ENCODE measurements at regions not wholly inside any gene's neighbourhood (a gene's known extent, or its start where the extent isn't known, plus 50 kb on each side); places are given as distances from the start of the nearest gene placed in this dataset.

DNA sequence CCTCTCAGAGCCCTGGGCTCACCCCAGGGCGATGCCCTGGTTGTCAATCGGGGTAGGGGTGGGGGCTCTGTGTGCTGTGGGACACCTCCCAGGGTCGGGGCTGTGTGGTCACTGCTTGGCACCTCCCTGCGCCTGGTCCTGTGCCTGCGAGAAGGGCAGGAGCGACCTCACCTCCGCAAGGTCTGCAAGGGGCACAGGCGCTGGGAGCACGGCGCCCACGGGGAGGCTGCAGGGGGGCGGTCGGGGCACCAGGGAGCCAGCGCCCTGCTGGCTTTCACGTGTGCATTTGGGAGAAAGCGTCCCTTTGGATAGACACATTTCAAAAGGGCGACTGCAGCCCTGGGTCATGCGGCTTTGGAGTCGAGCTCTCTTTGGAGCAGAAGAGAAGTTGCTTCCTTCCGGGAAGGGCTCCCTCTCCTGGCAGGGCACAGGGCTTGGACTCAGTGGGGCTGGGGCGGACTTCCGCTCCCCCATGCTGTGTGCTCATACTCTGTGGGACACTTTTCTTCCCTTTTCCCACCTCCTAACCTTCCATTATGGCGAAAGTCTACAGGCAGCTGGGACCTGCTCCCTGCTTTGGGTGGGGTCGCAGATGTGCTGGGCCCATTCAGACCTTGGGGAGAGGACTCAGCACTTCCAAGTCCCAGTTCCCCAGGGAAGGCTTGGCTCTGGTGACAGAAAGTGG, 52.9 kb upstream of the SLC28A3 start:
- Mint-ChIP-seq H3K4me1 (ENCODE audit: low read depth) (peaks cover 2% of the 10 kb centered on the region), H3K36me3 (ENCODE audit: low read depth) (no peaks in the 10 kb centered on the region), H3K27me3 (ENCODE audit: low read depth) (no peaks in the 10 kb centered on the region), H3K27ac (no peak overlapping the region), H3K9me3 (no peaks in the 10 kb centered on the region), H3K4me3 (ENCODE audit: low read depth) (no peak overlapping the region)
- intact Hi-C loops (cut with micrococcal nuclease), result loop anchor here (10.0 kb wide), 3 partner anchors 391 to 1031 kb away; no protein-coding TSS in a partner anchor
- DNase-seq (ENCODE audit: low spot score), result no peak

DNA sequence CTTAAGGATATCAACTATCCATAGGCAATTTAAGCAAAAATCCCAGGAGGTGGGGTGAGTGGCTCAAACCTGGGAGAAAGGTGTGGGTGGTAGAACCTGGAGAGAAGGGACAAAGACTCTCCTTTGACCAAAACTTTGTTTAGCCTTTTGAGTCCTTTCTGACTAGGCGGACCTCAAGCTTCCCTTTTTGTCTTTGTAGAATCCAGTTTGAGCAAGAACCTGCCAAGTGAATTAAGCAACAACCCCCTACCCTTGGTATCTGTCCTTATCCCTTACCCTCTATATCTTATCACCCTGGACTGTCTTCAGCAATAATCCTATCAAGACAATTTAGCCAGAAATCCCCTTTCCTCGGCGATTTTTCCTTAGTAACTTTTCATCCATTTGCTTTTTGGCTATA, 53.5 kb upstream of the SLC28A3 start:
- H3K9me3 Mint-ChIP-seq, result no peaks in the 10 kb centered on the region
- intact Hi-C loops (cut with micrococcal nuclease), result loop anchor here (10.0 kb wide), 3 partner anchors 391 to 1031 kb away; no protein-coding TSS in a partner anchor
- no peak for DNase-seq (ENCODE audit: low spot score)
- no peaks in the 10 kb centered on the region for H3K36me3 Mint-ChIP-seq (ENCODE audit: low read depth)
- H3K27me3 Mint-ChIP-seq (ENCODE audit: low read depth), result no peaks in the 10 kb centered on the region
- H3K4me3 Mint-ChIP-seq (ENCODE audit: low read depth), result no peak overlapping the region
- no peak overlapping the region for H3K27ac Mint-ChIP-seq
- H3K4me1 Mint-ChIP-seq (ENCODE audit: low read depth), result peaks cover 2% of the 10 kb centered on the region

DNA sequence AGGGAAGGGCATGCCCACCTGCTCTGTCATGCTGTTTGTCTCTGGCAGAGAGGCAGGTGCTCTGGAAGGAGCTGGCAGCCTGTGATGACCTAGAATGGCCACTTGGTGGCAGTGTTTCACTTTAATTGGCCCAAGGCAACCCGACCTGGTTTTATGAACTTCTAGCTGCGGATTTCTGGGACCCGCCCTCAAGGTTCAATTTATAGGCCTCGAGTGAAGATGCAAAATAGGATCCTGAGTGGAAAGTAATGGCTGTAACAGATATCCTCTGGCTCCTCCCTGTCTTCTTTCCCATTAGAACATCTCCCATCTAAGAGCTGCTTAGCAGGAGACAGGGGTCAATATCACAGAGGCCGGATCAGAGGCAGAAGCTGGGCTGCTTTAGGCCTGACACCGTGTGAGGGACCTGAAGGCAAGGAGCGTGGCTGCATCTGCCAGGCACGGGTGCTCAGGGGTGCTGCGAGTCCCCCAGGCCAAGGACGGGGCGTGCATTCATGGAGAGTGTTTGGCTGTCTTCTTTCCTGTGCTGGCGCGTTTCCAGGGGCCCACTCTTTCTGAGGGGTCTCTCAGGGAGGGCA, 56.7 kb upstream of the SLC28A3 start:
- H3K9me3 Mint-ChIP-seq, result no peaks in the 10 kb centered on the region
- no peaks in the 10 kb centered on the region for H3K36me3 Mint-ChIP-seq (ENCODE audit: low read depth)
- no peak overlapping the region for H3K4me3 Mint-ChIP-seq (ENCODE audit: low read depth)
- no peaks in the 10 kb centered on the region for H3K27me3 Mint-ChIP-seq (ENCODE audit: low read depth)
- intact Hi-C loops (cut with micrococcal nuclease), result loop anchor here (5.0 to 10.0 kb wide), 5 partner anchors 388 to 1215 kb away; no protein-coding TSS in a partner anchor
- no peaks in the 10 kb centered on the region for H3K4me1 Mint-ChIP-seq (ENCODE audit: low read depth)
- peak; percentile 44 for DNase-seq (ENCODE audit: low spot score)
- H3K27ac Mint-ChIP-seq, result no peak overlapping the region

DNA sequence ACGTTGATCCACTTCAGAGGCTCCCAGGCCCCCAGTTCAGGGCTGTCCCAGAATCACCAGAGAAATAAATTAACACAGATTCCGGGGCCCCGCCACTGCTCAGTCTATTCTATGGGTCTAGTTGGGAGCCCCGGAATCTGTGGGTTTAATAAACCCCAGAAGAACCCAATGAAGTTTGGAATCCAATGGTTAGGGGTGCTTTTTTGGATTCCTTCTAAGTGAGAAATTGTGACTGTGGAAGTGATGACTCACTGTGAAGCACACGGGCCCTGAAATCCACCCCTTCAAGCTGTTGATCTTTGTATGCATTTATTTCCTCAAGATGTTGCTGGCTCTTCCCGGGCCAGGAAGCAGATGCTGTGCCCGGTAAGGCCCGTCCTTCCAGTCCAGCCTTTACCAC, 57.3 kb upstream of the SLC28A3 start:
- H3K4me3 Mint-ChIP-seq (ENCODE audit: low read depth), result no peak overlapping the region
- no peak overlapping the region for H3K27ac Mint-ChIP-seq
- no peak for DNase-seq (ENCODE audit: low spot score)
- H3K4me1 Mint-ChIP-seq (ENCODE audit: low read depth), result no peaks in the 10 kb centered on the region
- intact Hi-C loops (cut with micrococcal nuclease), result loop anchor here (5.0 to 10.0 kb wide), 5 partner anchors 387 to 1214 kb away; no protein-coding TSS in a partner anchor
- H3K9me3 Mint-ChIP-seq, result no peaks in the 10 kb centered on the region
- no peaks in the 10 kb centered on the region for H3K36me3 Mint-ChIP-seq (ENCODE audit: low read depth)
- H3K27me3 Mint-ChIP-seq (ENCODE audit: low read depth), result no peaks in the 10 kb centered on the region

DNA sequence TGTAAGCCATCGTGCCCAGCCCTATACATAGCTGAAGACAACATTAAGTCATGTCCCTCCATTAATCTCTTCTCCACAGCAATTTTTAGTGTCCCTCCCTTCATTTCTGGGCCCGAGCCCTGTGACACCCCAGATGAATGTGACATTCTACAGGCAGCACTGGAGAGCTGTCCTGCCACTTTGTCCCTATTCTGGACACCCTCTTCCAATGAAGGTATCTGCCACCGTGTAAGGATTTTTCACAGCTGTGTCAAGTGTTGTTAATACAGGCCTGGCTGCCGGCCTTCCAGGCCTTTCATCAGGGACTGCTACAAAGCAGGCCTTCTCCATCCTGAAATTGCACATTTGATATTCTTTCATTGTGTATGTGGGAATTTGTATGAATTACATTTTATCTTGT, 62.0 kb upstream of the SLC28A3 start:
- intact Hi-C loops (cut with micrococcal nuclease), result no loop called here
- Mint-ChIP-seq H3K36me3 (ENCODE audit: low read depth) (no peaks in the 10 kb centered on the region), H3K4me3 (ENCODE audit: low read depth) (no peak overlapping the region)

DNA sequence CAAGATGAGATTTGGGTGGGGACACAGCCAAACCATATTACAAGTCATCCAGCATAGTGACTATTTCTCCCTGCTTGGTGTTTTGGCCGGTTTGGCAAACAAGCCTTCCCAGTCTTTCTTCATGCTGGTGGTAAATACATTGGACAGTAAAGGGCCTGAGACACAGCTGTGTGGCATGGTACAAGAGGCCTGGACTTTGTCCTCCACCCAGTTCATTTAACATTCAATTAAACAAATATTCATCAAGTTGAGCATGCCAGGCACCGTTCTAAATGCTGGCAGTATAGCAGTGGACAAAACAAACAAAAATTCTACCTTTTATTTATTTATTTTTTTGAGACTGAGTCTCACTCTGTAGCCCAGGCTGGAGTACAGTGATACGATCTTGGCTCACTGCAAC, 62.7 kb upstream of the SLC28A3 start:
- DNase-seq (ENCODE audit: low spot score), result no peak
- Mint-ChIP-seq H3K4me3 (ENCODE audit: low read depth) (no peak overlapping the region), H3K9me3 (no peaks in the 10 kb centered on the region), H3K36me3 (ENCODE audit: low read depth) (no peaks in the 10 kb centered on the region), H3K4me1 (ENCODE audit: low read depth) (peaks cover 4% of the 10 kb centered on the region), H3K27ac (no peak overlapping the region), H3K27me3 (ENCODE audit: low read depth) (no peaks in the 10 kb centered on the region)
- intact Hi-C loops (cut with micrococcal nuclease), result no loop called here

More for the DNA sequence above, 62.0 kb upstream of the SLC28A3 start:
- DNase-seq (ENCODE audit: low spot score), result no peak
- H3K27me3 Mint-ChIP-seq (ENCODE audit: low read depth), result no peaks in the 10 kb centered on the region
- H3K9me3 Mint-ChIP-seq, result no peaks in the 10 kb centered on the region
- H3K27ac Mint-ChIP-seq, result no peak overlapping the region
- H3K4me1 Mint-ChIP-seq (ENCODE audit: low read depth), result peaks cover 4% of the 10 kb centered on the region

DNA sequence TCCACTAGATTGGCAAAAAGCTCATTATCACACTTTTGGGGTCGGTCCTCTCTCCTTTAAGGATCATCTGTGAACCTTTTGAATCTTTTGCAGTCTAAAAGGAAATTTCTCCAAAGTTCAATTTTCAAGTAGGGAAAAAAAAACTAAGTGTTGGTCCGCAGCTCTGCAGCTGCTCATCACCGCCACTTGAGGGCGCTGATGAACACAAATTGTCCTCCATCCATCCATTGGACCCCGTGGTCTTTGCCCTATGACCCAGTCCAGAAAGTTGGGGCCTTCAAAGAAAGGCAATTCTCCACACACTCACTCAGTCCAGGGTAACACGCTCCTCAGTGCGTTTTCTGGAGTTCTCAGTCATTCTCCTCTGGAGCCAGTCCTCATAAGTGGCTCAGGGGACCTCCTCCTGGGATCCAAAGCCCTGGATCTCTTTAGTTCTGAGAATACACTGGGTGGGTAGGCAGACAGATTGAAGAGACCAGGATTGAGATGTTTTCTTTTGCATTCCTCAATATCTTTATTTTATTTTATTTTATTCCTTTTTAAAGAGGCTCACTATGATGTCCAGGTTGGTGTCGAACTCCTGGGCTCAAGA, 63.6 kb upstream of the SLC28A3 start:
- Mint-ChIP-seq H3K9me3 (no peaks in the 10 kb centered on the region), H3K36me3 (ENCODE audit: low read depth) (no peaks in the 10 kb centered on the region), H3K4me3 (ENCODE audit: low read depth) (no peak overlapping the region), H3K27me3 (ENCODE audit: low read depth) (no peaks in the 10 kb centered on the region), H3K27ac (no peak overlapping the region), H3K4me1 (ENCODE audit: low read depth) (peaks cover 4% of the 10 kb centered on the region)
- intact Hi-C loops (cut with micrococcal nuclease), result no loop called here
- no peak for DNase-seq (ENCODE audit: low spot score)

DNA sequence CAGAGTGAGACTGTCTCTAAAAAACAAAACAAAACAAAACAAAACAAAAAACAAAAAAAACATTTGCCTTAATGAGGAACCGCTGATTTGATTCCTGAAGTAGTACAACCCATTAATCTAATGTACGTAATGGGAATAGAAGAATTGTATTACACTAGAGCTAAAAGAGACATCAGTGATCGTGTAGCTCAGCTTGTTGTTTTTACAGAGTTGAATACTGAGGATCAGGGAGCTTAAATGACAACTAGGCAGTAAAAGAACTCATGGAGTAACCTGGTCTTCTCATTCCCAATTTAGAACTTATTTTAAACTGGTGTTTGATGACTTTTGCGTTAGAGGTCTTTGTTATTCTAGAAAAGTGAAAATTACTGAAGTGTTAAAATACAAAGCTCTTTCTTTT, 65.1 kb upstream of the SLC28A3 start:
- no peak overlapping the region for H3K4me3 Mint-ChIP-seq (ENCODE audit: low read depth)
- H3K9me3 Mint-ChIP-seq, result no peaks in the 10 kb centered on the region
- DNase-seq (ENCODE audit: low spot score), result no peak
- peaks cover 4% of the 10 kb centered on the region for H3K4me1 Mint-ChIP-seq (ENCODE audit: low read depth)
- no peaks in the 10 kb centered on the region for H3K27me3 Mint-ChIP-seq (ENCODE audit: low read depth)
- H3K36me3 Mint-ChIP-seq (ENCODE audit: low read depth), result no peaks in the 10 kb centered on the region
- intact Hi-C loops (cut with micrococcal nuclease), result no loop called here
- H3K27ac Mint-ChIP-seq, result no peak overlapping the region

DNA sequence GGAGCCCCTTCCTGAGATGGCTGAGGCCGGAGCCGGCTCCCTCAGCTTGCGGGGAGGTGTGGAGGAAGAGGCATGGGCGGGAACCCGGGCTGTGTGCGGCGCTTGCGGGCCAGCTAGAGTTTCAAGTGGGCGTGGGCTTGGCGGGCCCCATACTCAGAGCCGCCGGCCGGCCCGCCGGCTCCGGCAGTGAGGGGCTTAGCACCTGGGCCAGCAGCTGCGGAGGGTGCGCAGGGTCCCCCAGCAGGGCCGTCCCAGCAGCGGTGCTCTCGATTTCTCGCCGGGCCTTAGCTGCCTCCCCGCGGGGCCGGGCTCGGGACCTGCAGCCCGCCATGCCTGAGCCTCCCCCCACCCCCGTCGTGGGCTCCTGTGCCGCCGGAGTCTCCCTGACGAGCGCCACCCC, 67.9 kb upstream of the SLC28A3 start:
- H3K27me3 Mint-ChIP-seq (ENCODE audit: low read depth), result no peaks in the 10 kb centered on the region
- H3K9me3 Mint-ChIP-seq, result no peaks in the 10 kb centered on the region
- peaks cover 4% of the 10 kb centered on the region for H3K4me1 Mint-ChIP-seq (ENCODE audit: low read depth)
- H3K4me3 Mint-ChIP-seq (ENCODE audit: low read depth), result no peak overlapping the region
- intact Hi-C loops (cut with micrococcal nuclease), result no loop called here
- H3K27ac Mint-ChIP-seq, result no peak overlapping the region
- H3K36me3 Mint-ChIP-seq (ENCODE audit: low read depth), result no peaks in the 10 kb centered on the region
- no peak for DNase-seq (ENCODE audit: low spot score)

DNA sequence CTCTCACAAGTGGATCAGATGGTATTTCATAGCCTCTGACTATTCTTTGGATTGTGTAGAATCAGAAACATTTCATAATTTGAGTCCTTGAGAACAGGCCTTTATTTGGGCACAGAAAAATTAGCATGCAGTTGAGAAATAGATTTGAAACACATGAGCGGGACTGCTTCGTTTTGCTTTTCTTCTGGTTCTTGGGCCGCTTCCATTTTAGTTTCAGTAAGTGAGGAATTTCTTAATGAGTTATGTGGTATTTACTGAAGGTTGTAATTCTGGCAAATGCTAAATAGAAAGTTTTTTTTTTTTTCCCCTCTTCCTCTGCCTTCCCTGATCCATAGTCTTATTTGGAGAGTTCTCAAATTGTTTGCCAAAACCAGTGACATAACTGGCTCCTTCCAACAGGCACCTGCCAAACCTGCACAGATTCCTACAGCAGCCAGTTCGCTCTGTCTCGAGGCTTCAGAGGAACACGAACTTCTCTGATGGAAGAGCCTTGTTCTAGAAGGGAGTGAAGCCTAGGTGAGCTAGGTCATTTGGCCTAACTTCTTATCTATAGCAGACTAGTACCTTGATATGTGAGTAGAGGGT, 71.2 kb upstream of the SLC28A3 start:
- intact Hi-C loops (cut with micrococcal nuclease), result no loop called here
- Mint-ChIP-seq H3K4me1 (ENCODE audit: low read depth) (no peaks in the 10 kb centered on the region), H3K27ac (no peak overlapping the region), H3K27me3 (ENCODE audit: low read depth) (no peaks in the 10 kb centered on the region), H3K36me3 (ENCODE audit: low read depth) (no peaks in the 10 kb centered on the region), H3K9me3 (no peaks in the 10 kb centered on the region), H3K4me3 (ENCODE audit: low read depth) (no peak overlapping the region)
- no peak for DNase-seq (ENCODE audit: low spot score)

DNA sequence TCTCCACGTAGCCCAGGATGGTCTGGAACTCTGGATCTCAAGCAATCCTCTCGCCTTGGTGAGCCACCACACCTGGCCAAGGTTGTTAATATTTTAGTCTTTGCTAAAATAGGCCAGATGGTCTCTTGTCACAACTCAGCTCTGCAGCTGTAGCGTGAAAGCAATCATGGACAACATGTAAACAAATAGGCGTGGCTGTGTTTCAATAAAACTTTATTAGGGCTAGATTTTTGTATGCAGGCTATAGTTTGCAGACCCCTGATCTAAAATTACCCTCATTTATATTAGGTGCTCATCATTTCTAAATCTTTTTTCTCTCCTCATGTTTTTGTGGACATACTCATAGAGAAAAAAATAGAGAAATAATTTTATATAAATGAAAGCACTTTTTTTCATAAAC, 72.1 kb upstream of the SLC28A3 start:
- Mint-ChIP-seq H3K27me3 (ENCODE audit: low read depth) (no peaks in the 10 kb centered on the region), H3K4me3 (ENCODE audit: low read depth) (no peak overlapping the region), H3K36me3 (ENCODE audit: low read depth) (no peaks in the 10 kb centered on the region), H3K9me3 (no peaks in the 10 kb centered on the region), H3K27ac (no peak overlapping the region), H3K4me1 (ENCODE audit: low read depth) (no peaks in the 10 kb centered on the region)
- intact Hi-C loops (cut with micrococcal nuclease), result no loop called here
- no peak for DNase-seq (ENCODE audit: low spot score)

DNA sequence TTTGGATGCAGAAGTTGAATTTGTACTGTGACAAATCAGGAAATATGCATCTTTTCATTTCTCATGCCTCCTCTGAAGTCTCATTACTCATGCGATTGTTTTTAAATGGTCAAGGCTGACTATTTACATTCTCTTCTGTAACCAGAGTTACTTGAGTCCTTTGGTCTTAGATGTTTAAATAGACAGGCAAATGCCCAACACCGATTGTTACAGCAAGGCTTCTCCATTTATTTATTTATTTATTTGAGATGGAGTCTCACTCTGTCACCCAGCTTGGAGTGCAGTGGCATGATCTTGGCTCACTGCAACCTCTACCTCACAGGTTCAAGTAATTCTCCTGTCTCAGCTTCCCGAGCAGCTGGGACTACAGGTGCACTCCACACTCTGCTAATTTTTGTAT, 72.7 kb upstream of the SLC28A3 start:
- no peak for DNase-seq (ENCODE audit: low spot score)
- Mint-ChIP-seq H3K4me1 (ENCODE audit: low read depth) (no peaks in the 10 kb centered on the region), H3K4me3 (ENCODE audit: low read depth) (no peak overlapping the region), H3K27me3 (ENCODE audit: low read depth) (no peaks in the 10 kb centered on the region), H3K27ac (no peak overlapping the region), H3K9me3 (no peaks in the 10 kb centered on the region), H3K36me3 (ENCODE audit: low read depth) (no peaks in the 10 kb centered on the region)
- intact Hi-C loops (cut with micrococcal nuclease), result no loop called here

DNA sequence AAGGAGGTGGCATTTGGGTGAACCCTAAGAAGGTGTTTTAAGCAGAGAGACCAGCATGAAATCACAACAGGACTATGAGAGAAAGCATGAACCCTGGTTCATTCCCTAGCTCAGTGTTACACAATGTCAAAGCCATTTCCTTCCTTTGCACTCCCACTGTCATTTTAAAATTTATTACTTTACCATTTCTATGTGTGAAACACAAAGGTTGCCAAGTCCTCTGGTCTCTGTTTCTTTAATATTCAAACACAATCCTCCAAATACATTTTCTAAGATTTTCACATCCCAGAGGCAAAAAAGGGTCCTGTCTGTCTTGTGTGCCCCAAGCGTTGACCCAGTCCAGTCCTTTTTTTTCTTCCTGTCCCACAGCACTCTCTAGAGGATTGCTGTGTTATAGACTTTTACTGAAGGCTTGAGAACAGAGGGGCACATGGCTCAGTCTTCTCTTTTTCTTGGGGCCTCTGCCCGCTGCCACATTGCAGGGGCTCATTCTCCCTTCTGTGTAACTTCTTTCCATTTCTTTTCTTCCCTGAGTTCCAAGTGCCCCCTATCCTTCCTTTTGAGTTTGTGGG, 78.6 kb upstream of the SLC28A3 start:
- intact Hi-C loops (cut with micrococcal nuclease), result no loop called here

More for the DNA sequence above, 78.6 kb upstream of the SLC28A3 start:
- no peaks in the 10 kb centered on the region for H3K36me3 Mint-ChIP-seq (ENCODE audit: low read depth)
- H3K9me3 Mint-ChIP-seq, result peaks cover 5% of the 10 kb centered on the region
- no peak overlapping the region for H3K27ac Mint-ChIP-seq
- no peaks in the 10 kb centered on the region for H3K27me3 Mint-ChIP-seq (ENCODE audit: low read depth)
- H3K4me1 Mint-ChIP-seq (ENCODE audit: low read depth), result no peaks in the 10 kb centered on the region
- DNase-seq (ENCODE audit: low spot score), result no peak
- H3K4me3 Mint-ChIP-seq (ENCODE audit: low read depth), result no peak overlapping the region
